ENCODE measurements at regions not wholly inside any gene's neighbourhood (a gene's known extent, or its start where the extent isn't known, plus 50 kb on each side); places are given as distances from the start of the nearest gene placed in this dataset.

- Histone ChIP-seq H3K79me2 (ENCODE audit: insufficient read depth, low read length) (no peaks in the 10 kb centered on the region), H3K9ac (ENCODE audit: low read length) (no peak overlapping the region), H3K4me1 (ENCODE audit: control insufficient read depth in 1 of 2, insufficient read depth in 2 of 2, low read length in 2 of 2) (no peaks in the 10 kb centered on the region), H4K20me1 (ENCODE audit: insufficient read depth) (no peaks in the 10 kb centered on the region), H2AFZ (ENCODE audit: low read depth, low read length, poor library complexity, severe bottlenecking) (no peak overlapping the region), H3K4me2 (ENCODE audit: low read length) (no peak overlapping the region), H3K27me3 (ENCODE audit: insufficient read depth, low read length) (no peaks in the 10 kb centered on the region), H3K36me3 (ENCODE audit: control insufficient read depth in 1 of 2, insufficient read depth in 2 of 2, low read length in 2 of 2) (no peaks in the 10 kb centered on the region), H3K9me3 (ENCODE audit: control insufficient read depth in 1 of 2, insufficient read depth in 1 of 2, low read depth in 1 of 2, low read length in 2 of 2) (no peaks in the 10 kb centered on the region), H3K9me2 (ENCODE audit: insufficient read depth) (no peaks in the 10 kb centered on the region), H3K4me3 (replicated peaks in 1 of 2; ENCODE audit: low read depth in 1 of 2, low read length in 2 of 2) (no peak overlapping the region), H3K27ac (ENCODE audit: low read depth, low read length) (no peak overlapping the region)
- ChIA-PET POLR2A (interaction anchor here (0.6 kb wide), 1 partner anchor 91 kb away, joined by 3 read pairs; no protein-coding TSS in a partner anchor), RAD21 (ENCODE audit: low non-redundant PET in 1 of 2, low total read pairs in 2 of 2, uncharacterized antibody in 2 of 2, unreplicated experiment in 2 of 2) (no interaction called here), CTCF (no interaction called here)
- no peak for DNase-seq (ENCODE audit: low read depth, low spot score)
- intact Hi-C loops (cut with micrococcal nuclease) = no loop called here
- no TSS peak for BruUV-seq (replicated peaks)
- TF ChIP-seq ZFX (IDR thresholded peaks at IDR 0.05) (no peak), CEBPB (IDR thresholded peaks at IDR 0.05; ENCODE audit: low read depth) (no peak), ELF1 (IDR thresholded peaks at IDR 0.05; ENCODE audit: borderline replicate concordance, low read depth) (no peak), POLR2A (IDR thresholded peaks at IDR 0.05; ENCODE audit: borderline replicate concordance, extremely low read depth, insufficient read depth, insufficient read length) (no peak), CBX3 (IDR thresholded peaks at IDR 0.05; ENCODE audit: low read depth) (no peak), CTCF (IDR thresholded peaks at IDR 0.05 in 2 of 3, conservative IDR thresholded peaks at IDR 0.05 in 1 of 3; ENCODE audit: borderline replicate concordance in 1 of 3, insufficient read depth in 1 of 3, low read depth in 2 of 3, low read length in 2 of 3) (no peak), EZH2phosphoT487 (IDR thresholded peaks at IDR 0.05; ENCODE audit: borderline replicate concordance) (no peak), ATF3 (IDR thresholded peaks at IDR 0.05) (no peak), SP1 (IDR thresholded peaks at IDR 0.05; ENCODE audit: low read depth) (no peak), JUND (IDR thresholded peaks at IDR 0.05) (no peak), ZNF274 (IDR thresholded peaks at IDR 0.05; ENCODE audit: low read depth, low read length) (no peak)
- no peak for ATAC-seq
Measured at GRCh38 chrX:69374569-69374968, 129.6 kb upstream of the NALF2 start.
